PC-9 (cell line): ENCODE measurements at regions not wholly inside any gene's neighbourhood (a gene's known extent, or its start where the extent isn't known, plus 50 kb on each side); places are given as distances from the start of the nearest gene placed in this dataset.

Experiments
- BruUV-seq: library from RNA; stranded (reverse); fragments of 400-500 nt; replicated peaks from 2 replicates; lab custom pipeline; 2021; lab: Mats Ljungman, UMichigan
- CTCF ChIA-PET: fragments of 300-600 bp; sonication (Branson Sonifier 250); formaldehyde crosslinking; loops from one replicate; lab custom pipeline; 2022; ENCODE audit warnings: antibody characterized with exemption; lab: Charles Lee
- POLR2A ChIA-PET: fragments of 300-600 bp; sonication (Branson Sonifier 250); formaldehyde crosslinking; loops from one replicate; lab custom pipeline; 2022; ENCODE audit warnings: antibody characterized with exemption; ENCODE audit not compliant: unreplicated experiment; lab: Charles Lee
- DNase-seq, 2 experiments: peaks; one replicate each; pipeline versions ENCODE4 v3.0.0 to v3.0.0-alpha.2; 2015 to 2022; ENCODE audit warnings: mixed read lengths in 1 of 2
- H2AFZ ChIP-seq: fragments of 200-600 bp; sonication (generic); 2 replicates; pipeline ENCODE4 v1.8.1; 2017; ENCODE audit warnings: antibody characterized with exemption
- H3F3A ChIP-seq: fragments of 200-600 bp; sonication (generic); 2 replicates; pipeline ENCODE4 v1.8.1; 2017; ENCODE audit warnings: antibody characterized with exemption, mild to moderate bottlenecking, low read depth; ENCODE audit not compliant: insufficient read depth
- H3K27ac ChIP-seq: fragments of 200-600 bp; sonication (generic); 2 replicates; pipeline ENCODE4 v1.6.1; 2016; ENCODE audit warnings: mixed run types
- H3K27me3 ChIP-seq: fragments of 200-600 bp; sonication (generic); 2 replicates; pipeline ENCODE4 v1.6.1; 2016; ENCODE audit warnings: low read depth, mixed run types; ENCODE audit not compliant: insufficient read depth
- H3K36me3 ChIP-seq: fragments of 200-600 bp; sonication (generic); 2 replicates; pipeline ENCODE4 v1.6.1; 2016; ENCODE audit warnings: low read depth, mixed run types
- H3K4me1 ChIP-seq: fragments of 200-600 bp; sonication (generic); replicated peaks from 2 replicates; pipeline ENCODE4 v1.6.1; 2016; ENCODE audit warnings: mixed run types; ENCODE audit not compliant: insufficient read depth
- H3K4me2 ChIP-seq: fragments of 200-600 bp; sonication (generic); 2 replicates; pipeline ENCODE4 v1.6.1; 2017; ENCODE audit warnings: mixed run types
- H3K4me3 ChIP-seq: fragments of 200-600 bp; sonication (generic); 2 replicates; pipeline ENCODE4 v1.6.1; 2016; ENCODE audit warnings: mixed run types
- H3K79me2 ChIP-seq: fragments of 200-600 bp; sonication (generic); 2 replicates; pipeline ENCODE4 v1.6.1; 2017; ENCODE audit warnings: low read depth, mixed run types
- H3K9me2 ChIP-seq: fragments of 200-600 bp; sonication (generic); 2 replicates; pipeline ENCODE4 v1.8.1; 2017; ENCODE audit warnings: mild to moderate bottlenecking; ENCODE audit not compliant: insufficient read depth
- H3K9me3 ChIP-seq: fragments of 200-600 bp; sonication (generic); 2 replicates; pipeline ENCODE4 v1.8.1; 2016; ENCODE audit warnings: low read depth; ENCODE audit not compliant: insufficient read depth
- H4K20me1 ChIP-seq: fragments of 200-600 bp; sonication (generic); 2 replicates; pipeline ENCODE4 v1.8.1; 2017; ENCODE audit not compliant: insufficient read depth
- EZH2 ChIP-seq: fragments of 200-600 bp; sonication (generic); IDR thresholded peaks from 2 replicates; pipeline ENCODE4 v1.8.0; 2017; ENCODE audit warnings: antibody characterized with exemption, low read depth
- intact Hi-C: fragments of 100-400 bp; cut with micrococcal nuclease; formaldehyde crosslinking; loops from one replicate; pipeline ENCODE4 v1.10.0; 2022; ENCODE audit not compliant: unreplicated experiment
- TF ChIP-seq, protein P1 (sequence below): fragments of 200-600 bp; sonication (generic); conservative IDR thresholded peaks from 2 replicates; pipeline ENCODE4 v1.6.1; 2017; ENCODE audit warnings: mixed run types, antibody characterized with exemption, mild to moderate bottlenecking, moderate library complexity

DNA sequence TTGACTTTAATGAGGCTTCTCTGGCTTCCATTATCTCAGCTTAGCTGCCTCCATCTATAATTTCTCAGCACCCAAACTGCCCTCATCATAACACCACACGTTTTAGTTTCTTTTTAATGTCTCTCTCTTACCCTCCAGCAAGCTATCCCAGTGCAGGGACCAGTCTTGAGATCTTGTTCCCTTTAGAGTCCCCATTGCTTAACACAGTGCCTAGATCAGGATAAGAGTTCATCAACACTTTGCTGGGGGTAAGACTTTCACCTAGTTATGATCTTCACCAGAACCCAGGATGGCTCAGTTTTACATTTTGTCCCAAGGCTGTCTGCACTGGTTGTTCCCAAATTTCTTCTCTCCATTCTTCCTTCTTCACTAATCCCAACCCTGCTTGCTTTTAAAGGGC, 126.1 kb downstream of the OR2B2 start:
- CTCF ChIA-PET: interaction anchor here (0.6 to 1.0 kb wide), 2 partner anchors 26 to 598 kb away, joined by 3 read pairs; no protein-coding TSS in a partner anchor
- BruUV-seq: no TSS peak
- Histone ChIP-seq H3K4me1 (no peaks in the 10 kb centered on the region), H3K9me3 (no peaks in the 10 kb centered on the region), H3K4me3 (no peak overlapping the region), H3K27me3 (no peaks in the 10 kb centered on the region), H4K20me1 (no peaks in the 10 kb centered on the region), H3K36me3 (no peaks in the 10 kb centered on the region), H3K4me2 (no peak overlapping the region), H2AFZ (no peak overlapping the region), H3K79me2 (no peaks in the 10 kb centered on the region), H3K9me2 (no peaks in the 10 kb centered on the region), H3K27ac (no peak overlapping the region), H3F3A (no peaks in the 10 kb centered on the region)
- intact Hi-C loops: no loop called here
- no peak for DNase-seq
- TF ChIP-seq, protein P1, sequence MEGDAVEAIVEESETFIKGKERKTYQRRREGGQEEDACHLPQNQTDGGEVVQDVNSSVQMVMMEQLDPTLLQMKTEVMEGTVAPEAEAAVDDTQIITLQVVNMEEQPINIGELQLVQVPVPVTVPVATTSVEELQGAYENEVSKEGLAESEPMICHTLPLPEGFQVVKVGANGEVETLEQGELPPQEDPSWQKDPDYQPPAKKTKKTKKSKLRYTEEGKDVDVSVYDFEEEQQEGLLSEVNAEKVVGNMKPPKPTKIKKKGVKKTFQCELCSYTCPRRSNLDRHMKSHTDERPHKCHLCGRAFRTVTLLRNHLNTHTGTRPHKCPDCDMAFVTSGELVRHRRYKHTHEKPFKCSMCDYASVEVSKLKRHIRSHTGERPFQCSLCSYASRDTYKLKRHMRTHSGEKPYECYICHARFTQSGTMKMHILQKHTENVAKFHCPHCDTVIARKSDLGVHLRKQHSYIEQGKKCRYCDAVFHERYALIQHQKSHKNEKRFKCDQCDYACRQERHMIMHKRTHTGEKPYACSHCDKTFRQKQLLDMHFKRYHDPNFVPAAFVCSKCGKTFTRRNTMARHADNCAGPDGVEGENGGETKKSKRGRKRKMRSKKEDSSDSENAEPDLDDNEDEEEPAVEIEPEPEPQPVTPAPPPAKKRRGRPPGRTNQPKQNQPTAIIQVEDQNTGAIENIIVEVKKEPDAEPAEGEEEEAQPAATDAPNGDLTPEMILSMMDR: no peak
- TF ChIP-seq EZH2: no peak
- POLR2A ChIA-PET: no interaction called here

DNA sequence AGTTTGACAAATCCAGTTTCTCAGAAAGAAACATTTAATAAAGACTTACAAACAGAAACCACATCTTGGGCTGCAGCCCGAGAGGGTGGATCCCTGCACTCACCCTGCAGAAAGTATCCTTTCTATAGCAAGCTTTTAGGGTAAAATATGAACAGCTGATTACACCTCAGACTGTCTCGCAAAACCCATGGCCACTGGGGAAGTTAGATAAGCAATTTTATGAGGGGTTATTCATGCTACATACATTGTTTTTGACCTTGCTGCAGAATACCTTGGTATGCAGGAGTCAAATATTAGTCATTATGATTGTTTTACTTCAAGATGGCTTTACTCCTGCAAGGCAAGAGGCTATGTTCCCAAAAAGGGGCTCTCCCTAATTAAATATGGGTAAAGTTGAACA, 126.9 kb downstream of the OR2B2 start:
- Histone ChIP-seq H3K9me3 (no peaks in the 10 kb centered on the region), H3K4me1 (no peaks in the 10 kb centered on the region), H3K4me3 (no peak overlapping the region), H3K36me3 (no peaks in the 10 kb centered on the region), H3K4me2 (no peak overlapping the region), H3K9me2 (no peaks in the 10 kb centered on the region), H4K20me1 (no peaks in the 10 kb centered on the region), H3K27ac (no peak overlapping the region), H3K27me3 (no peaks in the 10 kb centered on the region), H3K79me2 (no peaks in the 10 kb centered on the region), H2AFZ (no peak overlapping the region), H3F3A (no peaks in the 10 kb centered on the region)
- TF ChIP-seq, protein P1: no peak
- no peak for TF ChIP-seq EZH2
- BruUV-seq: no TSS peak
- CTCF ChIA-PET: interaction anchor here (1.0 kb wide), 1 partner anchor 597 kb away, joined by 3 read pairs; no protein-coding TSS in a partner anchor
- no peak for DNase-seq
- POLR2A ChIA-PET: no interaction called here
- intact Hi-C loops: no loop called here

DNA sequence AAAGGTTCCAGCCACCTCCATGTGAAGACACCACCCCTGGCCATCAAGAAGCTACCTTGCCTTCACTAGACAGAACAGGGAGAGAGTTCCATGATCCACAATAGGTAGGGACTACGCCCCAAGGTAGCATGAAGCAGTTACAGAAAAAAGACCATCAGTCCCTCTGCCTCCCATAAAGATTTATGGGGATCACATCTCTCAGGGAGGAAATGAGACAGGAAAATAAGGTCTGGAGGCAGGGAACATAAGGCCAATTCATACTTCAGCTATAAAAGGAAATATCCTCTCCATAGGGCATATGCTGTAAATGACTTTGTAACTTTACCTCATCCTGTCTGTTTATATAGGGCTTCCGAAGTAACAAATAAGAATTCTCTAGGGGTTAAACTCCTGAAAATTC, 129.4 kb downstream of the OR2B2 start:
- Histone ChIP-seq H3K79me2 (no peaks in the 10 kb centered on the region), H3K4me1 (peaks cover 6% of the 10 kb centered on the region), H3K36me3 (no peaks in the 10 kb centered on the region), H3F3A (0 out of 2 replicates have a peak, but pooled peaks cover 4% of the 10 kb centered on the region), H3K9me3 (no peaks in the 10 kb centered on the region), H2AFZ (no peak overlapping the region), H3K4me2 (no peak overlapping the region), H3K9me2 (no peaks in the 10 kb centered on the region), H3K4me3 (no peak overlapping the region), H3K27me3 (no peaks in the 10 kb centered on the region), H4K20me1 (no peaks in the 10 kb centered on the region), H3K27ac (no peak overlapping the region)
- intact Hi-C loops: no loop called here
- DNase-seq: no peak
- CTCF ChIA-PET: no interaction called here
- BruUV-seq: no TSS peak
- TF ChIP-seq, protein P1: no peak
- TF ChIP-seq EZH2: no peak
- POLR2A ChIA-PET: no interaction called here
